NCI-H1436 (cell line): ENCODE measurements at regions not wholly inside any gene's neighbourhood (a gene's known extent, or its start where the extent isn't known, plus 50 kb on each side); places are given as distances from the start of the nearest gene placed in this dataset.

Experiments
- DNase-seq: peaks from one replicate; lab custom pipeline; 2025; lab: John Stamatoyannopoulos, UW

DNA sequence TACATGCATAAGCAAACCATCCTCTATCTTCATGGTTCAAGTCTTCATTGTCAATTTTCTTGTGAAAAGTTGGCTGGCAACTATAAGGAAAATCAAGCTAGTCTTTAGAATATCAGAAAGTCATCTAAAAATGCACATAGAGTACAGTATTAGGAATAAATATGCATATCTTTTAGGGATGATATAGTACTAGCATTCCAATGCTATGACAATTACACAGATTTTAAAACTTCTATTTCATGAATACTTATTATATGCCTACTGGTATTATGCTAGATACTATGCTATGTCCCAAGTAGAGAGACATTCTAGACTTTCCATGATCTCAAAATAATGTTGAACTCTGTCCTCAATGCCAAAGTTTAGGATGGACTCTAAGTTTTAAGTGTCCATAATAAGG, 81.3 kb upstream of the NAALADL2 start:
- no peak for DNase-seq

DNA sequence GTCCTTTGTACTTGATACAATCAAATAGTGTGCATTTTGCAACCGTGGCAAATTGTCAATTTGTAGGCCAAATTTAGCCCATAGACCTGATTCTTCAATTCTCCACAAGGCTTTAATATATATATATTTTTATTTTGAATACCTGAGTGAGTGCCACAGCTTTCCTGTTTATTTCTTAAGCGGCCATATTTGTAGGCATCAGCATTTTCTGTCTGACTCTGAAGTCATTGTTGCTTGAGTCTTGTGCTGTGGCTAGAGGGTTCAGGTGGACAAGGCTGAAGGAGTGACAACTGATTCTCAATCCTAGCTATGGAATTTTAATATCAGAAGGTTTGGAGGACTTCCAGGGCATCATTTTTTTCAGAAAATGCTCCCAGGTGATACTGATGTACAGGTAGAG, 75.6 kb upstream of the NAALADL2 start:
- DNase-seq: no peak

DNA sequence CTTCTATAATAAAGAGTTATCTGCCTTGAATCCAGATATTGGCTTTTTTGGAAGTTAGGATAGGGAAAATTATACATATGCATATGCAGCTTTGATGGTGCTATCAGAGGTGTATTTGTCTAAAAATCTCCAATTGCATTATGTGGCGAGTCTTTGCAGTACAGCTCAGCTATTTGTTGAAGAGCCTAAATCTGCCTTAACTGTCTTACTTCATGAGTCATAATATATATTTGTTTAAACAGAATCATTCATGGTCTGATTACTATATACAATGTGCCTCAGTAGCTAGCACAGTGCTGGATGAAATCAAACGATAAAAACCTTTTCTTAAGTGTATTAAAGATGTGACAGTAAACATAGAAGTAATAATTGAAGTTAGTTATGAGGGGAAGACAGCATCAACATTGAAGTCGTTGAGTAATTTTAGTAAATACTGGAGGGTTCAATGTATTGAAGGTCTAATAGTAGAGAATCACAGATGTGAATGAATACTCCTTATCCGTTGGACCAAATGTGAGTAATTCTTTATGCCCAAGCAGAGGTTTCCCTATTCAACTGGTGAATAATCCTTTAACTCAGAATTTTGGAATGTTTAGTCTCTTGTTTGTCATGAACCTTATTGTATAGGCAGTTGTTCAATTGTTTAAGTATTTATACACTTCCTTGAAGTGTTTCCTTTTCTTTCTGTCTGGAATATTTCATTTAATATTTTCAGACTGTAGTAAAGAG, 74.8 kb upstream of the NAALADL2 start:
- no peak for DNase-seq

DNA sequence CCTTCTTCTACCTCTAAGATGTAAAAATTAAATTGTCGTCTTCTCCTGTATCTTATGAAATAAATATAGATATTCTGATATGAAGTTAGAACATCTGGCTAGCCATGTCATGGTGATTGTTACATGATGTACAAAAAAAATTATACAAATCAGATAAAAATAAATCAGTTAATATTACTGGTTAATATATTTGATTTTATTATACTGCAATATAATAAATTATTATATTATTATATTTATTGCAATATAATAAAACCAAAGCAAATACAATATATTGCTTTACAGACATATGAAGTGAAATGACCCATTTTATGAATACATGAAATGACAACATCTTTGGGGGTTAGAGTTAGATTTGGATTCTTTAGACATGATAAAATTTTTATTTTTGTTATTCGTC, 72.3 kb upstream of the NAALADL2 start:
- no peak for DNase-seq

DNA sequence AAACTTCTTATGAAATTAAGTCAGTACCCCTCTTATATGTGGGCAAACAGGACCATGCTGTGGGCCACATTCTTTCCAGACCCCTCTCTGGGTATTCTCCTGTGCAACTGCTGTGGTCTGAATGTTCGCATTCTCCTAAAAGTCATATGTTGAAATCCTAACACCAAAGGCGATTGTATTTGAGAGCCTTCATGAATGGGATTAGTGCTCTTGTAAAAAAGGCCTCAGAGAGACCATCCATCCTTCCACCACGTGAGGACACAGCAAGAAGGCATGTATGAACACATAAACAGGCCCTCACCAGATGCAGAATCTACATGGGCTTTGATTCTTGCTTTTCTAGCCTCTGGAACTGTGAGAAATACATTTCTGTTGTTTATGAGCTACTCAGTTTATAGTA, 68.0 kb upstream of the NAALADL2 start:
- no peak for DNase-seq

DNA sequence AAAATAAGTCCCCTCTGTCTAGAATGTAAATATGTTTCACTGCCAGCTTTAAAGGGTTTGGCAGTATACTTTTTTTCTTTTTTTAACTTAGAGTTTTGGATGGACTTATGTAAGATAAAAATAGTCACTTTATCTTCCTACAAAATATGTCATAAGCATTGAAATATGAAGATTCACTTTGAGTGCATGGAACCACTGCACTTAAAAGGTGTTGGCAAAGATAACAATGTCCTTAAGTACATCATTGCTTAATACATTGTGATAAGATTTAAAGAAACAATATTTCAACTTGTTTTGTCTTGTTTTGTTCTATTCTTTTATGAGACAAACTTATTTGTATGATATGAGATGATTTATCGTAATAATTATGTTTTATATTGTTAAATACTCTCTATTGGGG, 66.3 kb upstream of the NAALADL2 start:
- DNase-seq: no peak
